SU-DHL-6 (cell line): ENCODE measurements at regions not wholly inside any gene's neighbourhood (a gene's known extent, or its start where the extent isn't known, plus 50 kb on each side); places are given as distances from the start of the nearest gene placed in this dataset.

ENCODE experiments used
- H2AFZ ChIP-seq: fragments of 200-600 bp; sonication (generic); 2 replicates; pipeline ENCODE4 v1.6.1; 2014; ENCODE audit warnings: low read depth, mild to moderate bottlenecking, moderate library complexity, mixed read lengths, antibody characterized with exemption, low read length; ENCODE audit not compliant: severe bottlenecking
- H3F3A ChIP-seq: fragments of 200-600 bp; shearing (Covaris generic); 2 replicates; pipeline ENCODE4 v1.6.0; 2016; ENCODE audit warnings: antibody characterized with exemption, mild to moderate bottlenecking; ENCODE audit not compliant: insufficient read depth
- H3K27ac ChIP-seq: fragments of 200-600 bp; sonication (generic); 2 replicates; pipeline ENCODE4 v1.5.1; 2016; ENCODE audit warnings: low read depth, mild to moderate bottlenecking, low read length, moderate library complexity, mixed read lengths
- H3K27me3 ChIP-seq: fragments of 200-600 bp; sonication (generic), shearing (Covaris generic); 2 replicates; pipeline ENCODE4 v1.6.0; 2014; ENCODE audit warnings: mild to moderate bottlenecking, low read length
- H3K36me3 ChIP-seq: fragments of 200-600 bp; sonication (generic); 2 replicates; pipeline ENCODE4 v1.6.1; 2014; ENCODE audit warnings: mild to moderate bottlenecking, low read length, mixed read lengths
- H3K4me2 ChIP-seq: fragments of 300-600, 200-600 bp; shearing (Covaris generic), sonication (generic); 2 replicates; pipeline ENCODE4 v1.6.0; 2014; ENCODE audit warnings: low read length, low read depth, mild to moderate bottlenecking; ENCODE audit not compliant: poor library complexity, severe bottlenecking
- H3K4me3 ChIP-seq: fragments of 200-600 bp; sonication (generic); 2 replicates; pipeline ENCODE4 v1.5.1; 2014; ENCODE audit warnings: antibody characterized with exemption, low read length, mild to moderate bottlenecking, mixed read lengths; ENCODE audit not compliant: insufficient read depth, poor library complexity, severe bottlenecking
- H3K79me2 ChIP-seq: fragments of 200-600 bp; sonication (generic); 2 replicates; pipeline ENCODE4 v1.6.1; 2014; ENCODE audit warnings: mild to moderate bottlenecking, low read length, moderate library complexity; ENCODE audit not compliant: insufficient read depth
- H3K9ac ChIP-seq: fragments of 200-600 bp; sonication (generic); 2 replicates; pipeline ENCODE4 v1.7.0; 2014; ENCODE audit warnings: mild to moderate bottlenecking, low read length
- H3K9me2 ChIP-seq: fragments of 200-600 bp; sonication (generic); replicated peaks from 2 replicates; pipeline ENCODE4 v1.6.1; 2014; ENCODE audit warnings: low read length; ENCODE audit not compliant: insufficient read depth
- H3K9me3 ChIP-seq: fragments of 200-600 bp; sonication (generic); 2 replicates; pipeline ENCODE4 v1.6.1; 2014; ENCODE audit warnings: low read length, mixed read lengths; ENCODE audit not compliant: insufficient read depth
- H4K20me1 ChIP-seq: fragments of 200-600 bp; sonication (generic); 2 replicates; pipeline ENCODE4 v1.6.1; 2014; ENCODE audit warnings: low read depth, mild to moderate bottlenecking, antibody characterized with exemption, low read length, moderate library complexity, mixed read lengths
- CTCF ChIP-seq: fragments of 200-600 bp; sonication (generic); IDR thresholded peaks from one replicate; pipeline ENCODE4 v1.5.1; 2017; ENCODE audit warnings: antibody characterized with exemption, mild to moderate bottlenecking, low read length, moderate library complexity; ENCODE audit not compliant: insufficient read depth, poor library complexity, severe bottlenecking
- EZH2phosphoT487 ChIP-seq: fragments of 200-600 bp; sonication (generic), shearing (Covaris generic); conservative IDR thresholded peaks from 2 replicates; pipeline ENCODE4 v1.6.1; 2018; ENCODE audit warnings: mild to moderate bottlenecking, antibody characterized with exemption, low read length, moderate library complexity, mixed read lengths

- no peaks in the 10 kb centered on the region for H3F3A ChIP-seq
- H3K9ac ChIP-seq = no peak overlapping the region
- H3K79me2 ChIP-seq = no peaks in the 10 kb centered on the region
- no peak overlapping the region for H3K4me3 ChIP-seq
- H3K9me2 ChIP-seq = no peaks in the 10 kb centered on the region
- H3K36me3 ChIP-seq = no peaks in the 10 kb centered on the region
- no peak overlapping the region for H2AFZ ChIP-seq
- H3K9me3 ChIP-seq = no peaks in the 10 kb centered on the region
- TF ChIP-seq EZH2phosphoT487 = no peak
- H3K27ac ChIP-seq = no peak overlapping the region
- no peaks in the 10 kb centered on the region for H3K27me3 ChIP-seq
- H3K4me2 ChIP-seq = no peak overlapping the region
- no peaks in the 10 kb centered on the region for H4K20me1 ChIP-seq
These were observed 492.1 kb upstream of the PPP2R3A start for GRCh38 chr3:135473449-135473848.

- H2AFZ ChIP-seq = no peak overlapping the region
- H3K9me2 ChIP-seq = no peaks in the 10 kb centered on the region
- no peaks in the 10 kb centered on the region for H3K79me2 ChIP-seq
- no peak overlapping the region for H3K4me3 ChIP-seq
- H4K20me1 ChIP-seq = no peaks in the 10 kb centered on the region
- H3K27me3 ChIP-seq = no peaks in the 10 kb centered on the region
- no peaks in the 10 kb centered on the region for H3K9me3 ChIP-seq
- H3K36me3 ChIP-seq = no peaks in the 10 kb centered on the region
- no peak overlapping the region for H3K4me2 ChIP-seq
- TF ChIP-seq CTCF = no peak
- TF ChIP-seq EZH2phosphoT487 = no peak
- no peak overlapping the region for H3K27ac ChIP-seq
- no peaks in the 10 kb centered on the region for H3F3A ChIP-seq
- no peak overlapping the region for H3K9ac ChIP-seq
These were observed 478.3 kb upstream of the PPP2R3A start for GRCh38 chr3:135487261-135487660.

GRCh38 chr3:135490219-135490915, 475.2 kb upstream of the PPP2R3A start:
- Histone ChIP-seq H3K27ac (no peak overlapping the region), H3K36me3 (no peaks in the 10 kb centered on the region), H3F3A (no peaks in the 10 kb centered on the region)

More at GRCh38 chr3:135490219-135490915, 475.2 kb upstream of the PPP2R3A start:
- Histone ChIP-seq H3K9me2 (no peaks in the 10 kb centered on the region), H4K20me1 (no peaks in the 10 kb centered on the region), H2AFZ (no peak overlapping the region), H3K27me3 (no peaks in the 10 kb centered on the region), H3K4me2 (no peak overlapping the region), H3K9me3 (no peaks in the 10 kb centered on the region), H3K79me2 (no peaks in the 10 kb centered on the region), H3K9ac (no peak overlapping the region), H3K4me3 (no peak overlapping the region)
- TF ChIP-seq EZH2phosphoT487 (no peak), CTCF (no peak)
